ENCODE measurements at regions not wholly inside any gene's neighbourhood (a gene's known extent, or its start where the extent isn't known, plus 50 kb on each side); places are given as distances from the start of the nearest gene placed in this dataset.
A peak's percentile ranks its signal among the peaks of the same experiment; 100 is the strongest.

DNA sequence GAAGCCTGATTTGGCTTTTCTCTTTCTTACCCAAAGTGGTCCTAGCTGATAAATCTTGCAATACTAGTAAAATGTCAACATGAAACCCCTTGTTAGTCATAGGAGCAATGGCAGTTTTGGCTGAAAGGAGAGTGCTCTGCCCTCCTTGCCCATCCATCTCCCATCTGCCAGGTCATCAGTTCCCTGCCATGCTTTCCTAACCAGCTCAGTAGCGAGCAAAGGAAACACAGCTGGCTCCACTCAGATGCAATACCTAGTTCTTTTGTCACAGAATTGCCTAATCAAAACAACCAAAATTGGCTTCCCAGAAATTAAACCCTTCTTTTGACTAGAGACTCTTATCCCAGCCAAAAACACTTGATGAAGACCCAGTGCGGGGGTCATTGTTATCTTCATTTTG, 733.0 kb downstream of the CCSER2 start:
- H3K4me1 ChIP-seq (ENCODE audit: insufficient read depth, low read length), result no peaks in the 10 kb centered on the region
- H3K18ac ChIP-seq (ENCODE audit: insufficient read length, low read depth, low read length), result no peak overlapping the region
- no peak overlapping the region for H3K14ac ChIP-seq (ENCODE audit: insufficient read depth, low read length)
- H3K4me2 ChIP-seq (ENCODE audit: insufficient read depth, insufficient read length, low read length), result no peak overlapping the region
- peaks cover 25 to 28% of the 10 kb centered on the region in 2 experiments for H3K9me3 Mint-ChIP-seq
- no peak overlapping the region for H2BK20ac ChIP-seq (ENCODE audit: low read depth, low read length, poor library complexity, severe bottlenecking)
- H4K91ac ChIP-seq (ENCODE audit: insufficient read length, low read depth, low read length), result no peak overlapping the region
- no peak overlapping the region for H3K9ac ChIP-seq (ENCODE audit: extremely low read depth, insufficient read length, low read length)
- 0 out of 7 replicates have a peak overlapping the region, but pooled peaks of 1 of the 3 experiments have one; percentile 19 for H3K27ac Mint-ChIP-seq
- H3K36me3 Mint-ChIP-seq (ENCODE audit: insufficient read depth in 1 of 3, low read depth in 3 of 3), result peaks cover 7 to 22% (median 8%) of the 10 kb centered on the region in 3 experiments; a peak in 6 of 7 replicates
- DNase-seq, result no peak
- no peak overlapping the region for H4K8ac ChIP-seq (replicated peaks; ENCODE audit: insufficient read length, low read depth, low read length)
- H3K9me3 ChIP-seq (ENCODE audit: control insufficient read depth, low read depth, low read length), result peaks cover 4% of the 10 kb centered on the region
- no peaks in the 10 kb centered on the region for H3K23me2 ChIP-seq (ENCODE audit: insufficient read length, low read depth, low read length, poor library complexity, severe bottlenecking)
- no peak overlapping the region for H3K27ac ChIP-seq (ENCODE audit: insufficient read length, low read depth, low read length)
- H3K27me3 Mint-ChIP-seq (ENCODE audit: low read depth), result no peaks in the 10 kb centered on the region
- H3K4me3 Mint-ChIP-seq, result no peak overlapping the region
- H4K20me1 ChIP-seq (ENCODE audit: control insufficient read depth, insufficient read depth, insufficient read length), result no peaks in the 10 kb centered on the region
- H3K79me2 ChIP-seq (ENCODE audit: insufficient read depth, low read length), result no peaks in the 10 kb centered on the region
- H3T11ph ChIP-seq (ENCODE audit: low read length), result no peak overlapping the region
- H3K4ac ChIP-seq (ENCODE audit: low read depth, low read length), result no peak overlapping the region
- no peaks in the 10 kb centered on the region for H3K27me3 ChIP-seq (ENCODE audit: insufficient read depth, low read length)
- no peaks in the 10 kb centered on the region for H3K79me1 ChIP-seq (ENCODE audit: insufficient read depth, low read depth, low read length, poor library complexity, severe bottlenecking)
- no peak overlapping the region for H2BK5ac ChIP-seq (ENCODE audit: insufficient read length, low read length)
- no peak overlapping the region for H3K23ac ChIP-seq (ENCODE audit: insufficient read length, low read depth, low read length)
- H2BK120ac ChIP-seq (ENCODE audit: low read depth, low read length, poor library complexity, severe bottlenecking), result no peak overlapping the region
- TF ChIP-seq, protein P1, sequence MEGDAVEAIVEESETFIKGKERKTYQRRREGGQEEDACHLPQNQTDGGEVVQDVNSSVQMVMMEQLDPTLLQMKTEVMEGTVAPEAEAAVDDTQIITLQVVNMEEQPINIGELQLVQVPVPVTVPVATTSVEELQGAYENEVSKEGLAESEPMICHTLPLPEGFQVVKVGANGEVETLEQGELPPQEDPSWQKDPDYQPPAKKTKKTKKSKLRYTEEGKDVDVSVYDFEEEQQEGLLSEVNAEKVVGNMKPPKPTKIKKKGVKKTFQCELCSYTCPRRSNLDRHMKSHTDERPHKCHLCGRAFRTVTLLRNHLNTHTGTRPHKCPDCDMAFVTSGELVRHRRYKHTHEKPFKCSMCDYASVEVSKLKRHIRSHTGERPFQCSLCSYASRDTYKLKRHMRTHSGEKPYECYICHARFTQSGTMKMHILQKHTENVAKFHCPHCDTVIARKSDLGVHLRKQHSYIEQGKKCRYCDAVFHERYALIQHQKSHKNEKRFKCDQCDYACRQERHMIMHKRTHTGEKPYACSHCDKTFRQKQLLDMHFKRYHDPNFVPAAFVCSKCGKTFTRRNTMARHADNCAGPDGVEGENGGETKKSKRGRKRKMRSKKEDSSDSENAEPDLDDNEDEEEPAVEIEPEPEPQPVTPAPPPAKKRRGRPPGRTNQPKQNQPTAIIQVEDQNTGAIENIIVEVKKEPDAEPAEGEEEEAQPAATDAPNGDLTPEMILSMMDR (conservative IDR thresholded peaks at IDR 0.05), result no peak
- no peak overlapping the region for H4K5ac ChIP-seq (ENCODE audit: insufficient read length, low read depth, low read length)
- WGBS (ENCODE audit: extremely low coverage, insufficient read length, low lambda C conversion rate), result no CpG with 5 or more reads among the region's 2 CpGs
- H2BK15ac ChIP-seq (ENCODE audit: low read depth, low read length), result no peak overlapping the region
- H2AFZ ChIP-seq (ENCODE audit: low read length), result no peak overlapping the region
- H2BK12ac ChIP-seq (ENCODE audit: insufficient read length, low read depth, low read length), result no peak overlapping the region
- H3K4me1 Mint-ChIP-seq, result peaks cover 13 to 14% of the 10 kb centered on the region in 2 experiments
- no peak overlapping the region for H2AK5ac ChIP-seq (ENCODE audit: insufficient read length, low read length)
- H3K56ac ChIP-seq (ENCODE audit: insufficient read length, low read depth, low read length), result no peak overlapping the region

All from H9 (cell line).